B cell (primary cell): ENCODE measurements at regions not wholly inside any gene's neighbourhood (a gene's known extent, or its start where the extent isn't known, plus 50 kb on each side); places are given as distances from the start of the nearest gene placed in this dataset.

Source experiments
- ATAC-seq: fragments of 200-7000 bp; cut with Tn5 transposase; one replicate; pipeline ENCODE4 v1.10.0; 2021; ENCODE audit warnings: low read depth, mild to moderate bottlenecking, moderate number of reproducible peaks, moderate library complexity
- CTCF ChIA-PET: fragments of 350-600 bp; sonication (Branson Sonifier 250); formaldehyde crosslinking; loops from one replicate; lab custom pipeline; 2021; ENCODE audit warnings: antibody characterized with exemption, inconsistent platforms; lab: Charles Lee
- POLR2A ChIA-PET: fragments of 350-600 bp; sonication (Branson Sonifier 250); formaldehyde crosslinking; loops from one replicate; lab custom pipeline; 2021; ENCODE audit warnings: antibody characterized with exemption; lab: Charles Lee
- DNase-seq: peaks from one replicate; pipeline ENCODE4 v3.0.0; 2013
- H2AFZ ChIP-seq: 2 replicates; pipeline ENCODE4 v1.6.1; 2012; ENCODE audit warnings: mild to moderate bottlenecking, low read depth, low read length; ENCODE audit not compliant: insufficient read depth, poor library complexity, severe bottlenecking
- H3K27ac ChIP-seq, 2 donors: 1 replicate in 1 of 2; 2 replicates in 1 of 2; pipeline ENCODE4 v1.5.1; 2012 to 2013; ENCODE audit warnings: low read length in 2 of 2, mild to moderate bottlenecking in 2 of 2, moderate library complexity in 1 of 2
- H3K27me3 ChIP-seq, 4 experiments: fragments of 200-600 bp in 1 of 4; sonication (generic) in 1 of 4; replicated peaks in 1 of 4; 1 replicate in 2 of 4; 2 replicates in 2 of 4; pipeline versions ENCODE4 v1.6.1 to v1.7.0; 2013 to 2016; ENCODE audit warnings: low read length in 3 of 4, mild to moderate bottlenecking in 2 of 4, mixed read lengths in 1 of 4, moderate library complexity in 1 of 4; ENCODE audit not compliant: insufficient read depth in 4 of 4, control insufficient read depth in 3 of 4; ENCODE audit errors: control extremely low read depth in 1 of 4
- H3K36me3 ChIP-seq, 2 experiments: replicated peaks in 1 of 2; 1 replicate in 1 of 2; 2 replicates in 1 of 2; pipeline versions ENCODE4 v1.6.1 to v1.7.1; 2013; ENCODE audit warnings: low read length in 1 of 2; ENCODE audit not compliant: insufficient read depth in 2 of 2, control insufficient read depth in 1 of 2; ENCODE audit errors: control extremely low read depth in 1 of 2, extremely low read depth in 1 of 2
- H3K4me1 ChIP-seq, 2 donors: fragments of 200-600 bp in 1 of 2; sonication (generic) in 1 of 2; 1 replicate in 1 of 2; 2 replicates in 1 of 2; pipeline versions ENCODE4 v1.5.1 to v1.6.1; 2013 to 2017; ENCODE audit warnings: low read length in 2 of 2; ENCODE audit not compliant: control insufficient read depth in 2 of 2, insufficient read depth in 2 of 2
- H3K4me2 ChIP-seq: replicated peaks from 2 replicates; pipeline ENCODE3; 2012; ENCODE audit warnings: mild to moderate bottlenecking, low read depth, low read length; ENCODE audit not compliant: poor library complexity, severe bottlenecking
- H3K4me3 ChIP-seq, 5 experiments: fragments of 200-600 bp in 1 of 5; sonication (generic) in 1 of 5; 1 replicate in 3 of 5; 2 replicates in 2 of 5; pipeline versions ENCODE4 v1.5.1 to v1.7.0; 2011 to 2016; ENCODE audit warnings: low read length in 4 of 5, mild to moderate bottlenecking in 4 of 5, low read depth in 2 of 5, control low read depth in 1 of 5, moderate library complexity in 1 of 5; ENCODE audit not compliant: insufficient read depth in 1 of 5; ENCODE audit errors: control extremely low read depth in 1 of 5, extremely low read depth in 1 of 5
- H3K79me2 ChIP-seq: fragments of 200-600 bp; sonication (generic); one replicate; pipeline ENCODE4 v1.6.0; 2016; ENCODE audit warnings: low read length; ENCODE audit not compliant: control insufficient read depth, insufficient read depth
- H3K9ac ChIP-seq: fragments of 200-600 bp; sonication (generic); 2 replicates; pipeline ENCODE4 v1.6.1; 2017; ENCODE audit warnings: mild to moderate bottlenecking, low read length, moderate library complexity
- H3K9me3 ChIP-seq, 3 donors: one replicate each; pipeline versions ENCODE4 v1.6.1 to v1.7.1; 2013; ENCODE audit warnings: low read length in 2 of 3; ENCODE audit not compliant: control insufficient read depth in 2 of 3, insufficient read depth in 1 of 3; ENCODE audit errors: control extremely low read depth in 1 of 3
- H4K20me1 ChIP-seq: 2 replicates; pipeline ENCODE4 v1.6.0; 2012; ENCODE audit warnings: mild to moderate bottlenecking, low read length; ENCODE audit not compliant: insufficient read depth, control insufficient read depth, poor library complexity, severe bottlenecking
- H3K27ac Mint-ChIP-seq: one replicate; pipeline ENCODE4 v1.8.0; 2021; ENCODE audit warnings: mixed read lengths
- H3K27me3 Mint-ChIP-seq: one replicate; pipeline ENCODE4 v1.8.0; 2021; ENCODE audit warnings: mixed read lengths
- H3K4me1 Mint-ChIP-seq: one replicate; pipeline ENCODE4 v1.8.0; 2021; ENCODE audit warnings: mixed read lengths
- H3K4me3 Mint-ChIP-seq: one replicate; pipeline ENCODE4 v1.8.0; 2021; ENCODE audit warnings: mixed read lengths
- H3K9me3 Mint-ChIP-seq: one replicate; pipeline ENCODE4 v1.8.0; 2022; ENCODE audit warnings: mixed read lengths; ENCODE audit not compliant: insufficient read depth
- CTCF ChIP-seq: fragments of 200-600 bp; IDR thresholded peaks from one replicate; pipeline ENCODE4 v1.8.0; 2022; ENCODE audit warnings: antibody characterized with exemption, mild to moderate bottlenecking
- EZH2 ChIP-seq: IDR thresholded peaks from 2 replicates; pipeline ENCODE4 v1.6.1; 2012; ENCODE audit warnings: borderline replicate concordance, low read depth, mild to moderate bottlenecking, moderate library complexity, low read length; ENCODE audit not compliant: insufficient read depth, poor library complexity, severe bottlenecking
- WGBS: methylation state at CpG from one replicate; pipeline ENCODE4 v1.1.5; 2013; ENCODE audit warnings: missing lambda C conversion rate; ENCODE audit not compliant: insufficient coverage; 5-methylcytosine and 5-hydroxymethylcytosine counted together
- intact Hi-C: fragments of 100-400 bp; cut with micrococcal nuclease; formaldehyde crosslinking; loops from one replicate; pipeline ENCODE4 v1.10.0; 2022

GRCh38 chr13:106238690-106239089 is 296.8 kb downstream of the EFNB2 start:
- H3K36me3 ChIP-seq, result no peaks in the 10 kb centered on the region
- H3K9me3 ChIP-seq, result no peaks in the 10 kb centered on the region
- no peak overlapping the region for H3K27ac ChIP-seq
- TF ChIP-seq EZH2 (no peak), CTCF (no peak)
- no peaks in the 10 kb centered on the region for H3K4me1 ChIP-seq
- no peaks in the 10 kb centered on the region for H3K9me3 Mint-ChIP-seq
- intact Hi-C loops, result no loop called here
- H3K4me2 ChIP-seq, result no peak overlapping the region
- ChIA-PET POLR2A (no interaction called here), CTCF (no interaction called here)
- H3K4me1 Mint-ChIP-seq, result no peaks in the 10 kb centered on the region
- H3K4me3 ChIP-seq, result no peak overlapping the region
- H3K27me3 Mint-ChIP-seq, result no peaks in the 10 kb centered on the region
- 96% methylated on average over 6 of the region's 8 CpGs for WGBS
- no peak overlapping the region for H3K9ac ChIP-seq
- H3K27ac Mint-ChIP-seq, result no peak overlapping the region
- no peak for ATAC-seq
- H4K20me1 ChIP-seq, result no peaks in the 10 kb centered on the region
- H3K27me3 ChIP-seq, result no peaks in the 10 kb centered on the region
- H3K4me3 Mint-ChIP-seq, result no peak overlapping the region
- H2AFZ ChIP-seq, result no peak overlapping the region
- DNase-seq, result no peak
- H3K79me2 ChIP-seq, result no peaks in the 10 kb centered on the region

- Mint-ChIP-seq H3K4me3 (no peak overlapping the region), H3K27ac (no peak overlapping the region), H3K27me3 (no peaks in the 10 kb centered on the region), H3K4me1 (no peaks in the 10 kb centered on the region), H3K9me3 (no peaks in the 10 kb centered on the region)
- Histone ChIP-seq H3K9me3 (no peaks in the 10 kb centered on the region), H3K27ac (no peak overlapping the region), H3K27me3 (no peaks in the 10 kb centered on the region), H3K4me2 (no peak overlapping the region), H3K79me2 (no peaks in the 10 kb centered on the region), H3K4me1 (no peaks in the 10 kb centered on the region), H3K4me3 (no peak overlapping the region), H4K20me1 (no peaks in the 10 kb centered on the region), H2AFZ (no peak overlapping the region), H3K9ac (no peak overlapping the region), H3K36me3 (no peaks in the 10 kb centered on the region)
- POLR2A ChIA-PET, result no interaction called here
- TF ChIP-seq EZH2, result no peak
- TF ChIP-seq CTCF, result no peak
- 93% methylated on average over 5 of the region's 9 CpGs for WGBS
- CTCF ChIA-PET, result no interaction called here
- intact Hi-C loops, result no loop called here
- ATAC-seq (no peak), DNase-seq (no peak)
Measured at GRCh38 chr13:106234636-106235035, 300.8 kb downstream of the EFNB2 start.
